ENCODE measurements at regions not wholly inside any gene's neighbourhood (a gene's known extent, or its start where the extent isn't known, plus 50 kb on each side); places are given as distances from the start of the nearest gene placed in this dataset.
A peak's percentile ranks its signal among the peaks of the same experiment; 100 is the strongest.
"Not testable (repeated sequence)": the region's sequence is repeated elsewhere in the genome, so short reads cannot be mapped to it uniquely, and the experiment has no call there.

- no peak for DNase-seq (ENCODE audit: low read depth, low spot score)
Measured at GRCh38 chr12:9337656-9338055, 129.5 kb upstream of the PZP start.

- not testable (repeated sequence) for DNase-seq (ENCODE audit: low read depth, low spot score)
Measured at GRCh38 chr12:9336375-9337011, 128.3 kb upstream of the PZP start.

GRCh38 chr12:9335867-9336266, 127.7 kb upstream of the PZP start:
- DNase-seq (ENCODE audit: low read depth, low spot score) = no peak

- no peak for DNase-seq (ENCODE audit: low read depth, low spot score)
Measured at GRCh38 chr12:9334964-9335363, 126.8 kb upstream of the PZP start.

GRCh38 chr12:9334041-9334692, 126.0 kb upstream of the PZP start:
- peak; percentile 55 for DNase-seq (ENCODE audit: low read depth, low spot score)

GRCh38 chr12:9333161-9333560, 125.0 kb upstream of the PZP start:
- DNase-seq (ENCODE audit: low read depth, low spot score) = no peak

- no peak for DNase-seq (ENCODE audit: low read depth, low spot score)
Measured at GRCh38 chr12:9332564-9332963, 124.4 kb upstream of the PZP start.

- peak; percentile 78 for DNase-seq (ENCODE audit: low read depth, low spot score)
Measured at GRCh38 chr12:9331218-9331626, 123.0 kb upstream of the PZP start.

GRCh38 chr12:9329019-9329418, 120.8 kb upstream of the PZP start:
- no peak for DNase-seq (ENCODE audit: low read depth, low spot score)

- DNase-seq (ENCODE audit: low read depth, low spot score) = no peak
Measured at GRCh38 chr12:9328065-9328464, 119.9 kb upstream of the PZP start.

GRCh38 chr12:9327320-9327719, 119.1 kb upstream of the PZP start:
- no peak for DNase-seq (ENCODE audit: low read depth, low spot score)

GRCh38 chr12:9326849-9327248, 118.7 kb upstream of the PZP start:
- not testable (repeated sequence) for DNase-seq (ENCODE audit: low read depth, low spot score)

GRCh38 chr12:9326085-9326484, 117.9 kb upstream of the PZP start:
- no peak for DNase-seq (ENCODE audit: low read depth, low spot score)

- no peak for DNase-seq (ENCODE audit: low read depth, low spot score)
Measured at GRCh38 chr12:9325471-9325870, 117.3 kb upstream of the PZP start.

- DNase-seq (ENCODE audit: low read depth, low spot score) = no peak
Measured at GRCh38 chr12:9324782-9325181, 116.6 kb upstream of the PZP start.

GRCh38 chr12:9323144-9323681, 115.0 kb upstream of the PZP start:
- no peak for DNase-seq (ENCODE audit: low read depth, low spot score)

GRCh38 chr12:9319842-9320173, 111.6 kb upstream of the PZP start:
- DNase-seq (ENCODE audit: low read depth, low spot score) = peak; percentile 13

- no peak for DNase-seq (ENCODE audit: low read depth, low spot score)
Measured at GRCh38 chr12:9319044-9319841, 111.0 kb upstream of the PZP start.

- DNase-seq (ENCODE audit: low read depth, low spot score) = not testable (repeated sequence)
Measured at GRCh38 chr12:9313479-9313878, 105.3 kb upstream of the PZP start.

GRCh38 chr12:9312406-9313392, 104.5 kb upstream of the PZP start:
- DNase-seq (ENCODE audit: low read depth, low spot score) = not testable (repeated sequence)

GRCh38 chr12:9311454-9311853, 103.3 kb upstream of the PZP start:
- not testable (repeated sequence) for DNase-seq (ENCODE audit: low read depth, low spot score)
